HCT116 (cell line): ENCODE measurements at regions not wholly inside any gene's neighbourhood (a gene's known extent, or its start where the extent isn't known, plus 50 kb on each side); places are given as distances from the start of the nearest gene placed in this dataset.
"Not testable (repeated sequence)": the region's sequence is repeated elsewhere in the genome, so short reads cannot be mapped to it uniquely, and the experiment has no call there.

Source experiments
- ATAC-seq: fragments of 200-7000 bp; cut with Tn5 transposase; 2 replicates; pipeline ENCODE4 v1.9.1; 2020; ENCODE audit warnings: mild to moderate bottlenecking, moderate library complexity
- BruUV-seq: library from RNA; stranded (reverse); fragments of 400-500 nt; replicated peaks from 2 replicates; lab custom pipeline; 2021; lab: Mats Ljungman, UMichigan
- CTCF ChIA-PET: fragments of 300-600 bp; sonication (Branson Sonifier 250); formaldehyde crosslinking; loops from one replicate; lab custom pipeline; 2021; ENCODE audit warnings: antibody characterized with exemption; lab: Charles Lee
- POLR2A ChIA-PET: fragments of 300-600, 350-600 bp; sonication (Branson Sonifier 250); formaldehyde crosslinking; loops from one replicate; lab custom pipeline; 2021; ENCODE audit warnings: antibody characterized with exemption; lab: Charles Lee
- RAD21 ChIA-PET, 2 experiments: fragments of 300-600 bp; sonication (Branson Sonifier 250); formaldehyde crosslinking; loops; one replicate each; lab custom pipeline; 2023; ENCODE audit warnings: low total read pairs in 2 of 2; ENCODE audit not compliant: uncharacterized antibody in 2 of 2, unreplicated experiment in 2 of 2, low non-redundant PET in 1 of 2; lab: Charles Lee
- DNase-seq: peaks from one replicate; pipeline ENCODE4 v3.0.0-alpha.2; 2010; ENCODE audit warnings: low read depth, low spot score
- H2AFZ ChIP-seq: fragments of 200-600 bp; shearing (Covaris generic), sonication (generic); 2 replicates; pipeline ENCODE4 v1.6.1; 2017; ENCODE audit warnings: low read depth, mixed run types, mixed read lengths, antibody characterized with exemption, low read length; ENCODE audit not compliant: poor library complexity, severe bottlenecking
- H3K27ac ChIP-seq: 2 replicates; pipeline ENCODE4 v1.5.1; 2012; ENCODE audit warnings: low read depth, low read length
- H3K27me3 ChIP-seq: fragments of 200-600 bp; sonication (generic); 2 replicates; pipeline ENCODE4 v1.6.1; 2016; ENCODE audit warnings: mixed run types, low read length, mixed read lengths; ENCODE audit not compliant: insufficient read depth
- H3K36me3 ChIP-seq, 2 experiments: fragments of 200-500 bp in 1 of 2; fragments of 200-600 bp in 1 of 2; sonication (Bioruptor generic) in 1 of 2; sonication (generic) in 1 of 2; 2 replicates each; pipeline versions ENCODE4 v1.5.1 to v1.6.1; 2014 to 2016; ENCODE audit warnings: low read length in 2 of 2, inconsistent platforms in 1 of 2, mixed read lengths in 1 of 2, mixed run types in 1 of 2; ENCODE audit not compliant: insufficient read depth in 2 of 2, control insufficient read depth in 1 of 2
- H3K4me1 ChIP-seq, 2 experiments: fragments of 200-600 bp in 1 of 2; sonication (generic) in 1 of 2; 2 replicates each; pipeline versions ENCODE4 v1.5.1 to v1.6.1; 2012 to 2017; ENCODE audit warnings: low read length in 2 of 2, inconsistent platforms in 1 of 2, mild to moderate bottlenecking in 1 of 2, mixed read lengths in 1 of 2, mixed run types in 1 of 2, moderate library complexity in 1 of 2; ENCODE audit not compliant: insufficient read depth in 2 of 2, control insufficient read depth in 1 of 2
- H3K4me2 ChIP-seq: fragments of 200-600 bp; sonication (generic); 2 replicates; pipeline ENCODE4 v1.6.1; 2017; ENCODE audit warnings: mixed run types, low read length, mixed read lengths
- H3K4me3 ChIP-seq, 2 experiments: fragments of 200-600 bp in 1 of 2; sonication (generic) in 1 of 2; replicated peaks in 1 of 2; 2 replicates each; pipeline ENCODE4 v1.5.1; 2011 to 2016; ENCODE audit warnings: low read length in 2 of 2, control low read depth in 1 of 2, low read depth in 1 of 2, mild to moderate bottlenecking in 1 of 2, mixed read lengths in 1 of 2, mixed run types in 1 of 2
- H3K79me2 ChIP-seq: fragments of 200-600 bp; sonication (generic); 2 replicates; pipeline ENCODE4 v1.6.1; 2017; ENCODE audit warnings: mild to moderate bottlenecking, mixed run types, low read length, moderate library complexity, mixed read lengths; ENCODE audit not compliant: insufficient read depth
- H3K9ac ChIP-seq: fragments of 200-600 bp; sonication (generic); 2 replicates; pipeline ENCODE4 v1.6.1; 2016; ENCODE audit warnings: low read length, mixed read lengths
- H3K9me2 ChIP-seq: fragments of 200-600 bp; sonication (generic), shearing (Covaris generic); 2 replicates; pipeline ENCODE4 v1.6.1; 2017; ENCODE audit warnings: mixed run types, mild to moderate bottlenecking, moderate library complexity; ENCODE audit not compliant: insufficient read depth
- H3K9me3 ChIP-seq, 2 experiments: fragments of 200-500 bp in 1 of 2; fragments of 200-600 bp in 1 of 2; sonication (Bioruptor generic) in 1 of 2; sonication (generic) in 1 of 2; 2 replicates each; pipeline ENCODE4 v1.6.1; 2014 to 2017; ENCODE audit warnings: low read length in 2 of 2, mixed read lengths in 2 of 2, inconsistent platforms in 1 of 2, low read depth in 1 of 2, mild to moderate bottlenecking in 1 of 2, mixed run types in 1 of 2, moderate library complexity in 1 of 2; ENCODE audit not compliant: control insufficient read depth in 1 of 2, insufficient read depth in 1 of 2
- H4K20me1 ChIP-seq: fragments of 200-600 bp; sonication (generic), shearing (Covaris generic); 2 replicates; pipeline ENCODE4 v1.6.1; 2017; ENCODE audit warnings: mixed run types, mild to moderate bottlenecking, moderate library complexity; ENCODE audit not compliant: insufficient read depth
- CBX3 ChIP-seq: IDR thresholded peaks from 2 replicates; pipeline ENCODE4 v1.6.1; 2012; ENCODE audit warnings: low read depth
- EGR1 ChIP-seq: IDR thresholded peaks from 2 replicates; pipeline ENCODE4 v1.6.1; 2012; ENCODE audit warnings: low read depth
- EZH2 ChIP-seq: fragments of 200-600 bp; sonication (generic); IDR thresholded peaks from 2 replicates; pipeline ENCODE4 v1.6.1; 2017; ENCODE audit warnings: antibody characterized with exemption, mixed run types
- FOSL1 ChIP-seq: IDR thresholded peaks from 2 replicates; pipeline ENCODE4 v1.6.1; 2012; ENCODE audit warnings: low read depth
- POLR2A ChIP-seq: IDR thresholded peaks from 2 replicates; pipeline ENCODE4 v1.7.0; 2011; ENCODE audit warnings: borderline replicate concordance; ENCODE audit not compliant: insufficient read depth, insufficient read length; ENCODE audit errors: extremely low read depth
- SP1 ChIP-seq: IDR thresholded peaks from 2 replicates; pipeline ENCODE4 v1.6.1; 2012; ENCODE audit warnings: low read depth
- intact Hi-C: fragments of 100-400 bp; cut with micrococcal nuclease; formaldehyde crosslinking; loops from 2 replicates; pipeline ENCODE4 v1.10.0; 2022
- TF ChIP-seq, protein P1 (sequence below): IDR thresholded peaks from 2 replicates; pipeline ENCODE4 v1.6.1; 2012; ENCODE audit warnings: low read depth
- TF ChIP-seq, protein P2 (sequence below): IDR thresholded peaks from 2 replicates; pipeline ENCODE4 v1.6.1; 2012
- TF ChIP-seq, protein P3 (sequence below): IDR thresholded peaks from 2 replicates; pipeline ENCODE4 v1.6.1; 2011; ENCODE audit warnings: mild to moderate bottlenecking, low read length, moderate library complexity; ENCODE audit not compliant: insufficient replicate concordance; ENCODE audit errors: extremely low read depth

DNA sequence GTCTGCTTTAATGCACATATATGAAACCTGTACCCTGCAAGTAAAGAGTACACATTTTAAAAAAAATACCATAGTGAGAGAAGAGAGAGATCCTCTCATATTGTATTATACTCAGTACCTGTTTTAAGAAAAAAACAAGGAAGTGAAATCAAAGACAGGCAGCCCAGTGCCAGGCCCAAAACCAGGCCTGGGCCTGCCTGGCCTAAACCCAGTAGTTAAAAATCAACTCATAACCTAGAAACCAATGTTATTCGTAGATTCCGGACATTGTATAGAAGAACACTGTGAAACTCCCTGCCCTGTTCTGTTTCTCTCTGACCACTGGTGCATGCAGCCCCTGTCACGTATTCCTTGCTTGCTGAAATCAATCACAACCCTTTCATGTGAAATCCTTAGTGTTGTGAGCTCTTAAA is 1078.0 kb upstream of the FAM98A start:
- RAD21 ChIA-PET, CTCF ChIA-PET, H3K9ac ChIP-seq, H3K27ac ChIP-seq, H3K79me2 ChIP-seq, H2AFZ ChIP-seq, intact Hi-C loops, DNase-seq, H3K9me3 ChIP-seq, POLR2A ChIA-PET, H3K36me3 ChIP-seq, BruUV-seq, H3K9me2 ChIP-seq, H3K4me2 ChIP-seq, H3K4me1 ChIP-seq, ATAC-seq, H4K20me1 ChIP-seq, H3K4me3 ChIP-seq, H3K27me3 ChIP-seq: not testable (repeated sequence)

DNA sequence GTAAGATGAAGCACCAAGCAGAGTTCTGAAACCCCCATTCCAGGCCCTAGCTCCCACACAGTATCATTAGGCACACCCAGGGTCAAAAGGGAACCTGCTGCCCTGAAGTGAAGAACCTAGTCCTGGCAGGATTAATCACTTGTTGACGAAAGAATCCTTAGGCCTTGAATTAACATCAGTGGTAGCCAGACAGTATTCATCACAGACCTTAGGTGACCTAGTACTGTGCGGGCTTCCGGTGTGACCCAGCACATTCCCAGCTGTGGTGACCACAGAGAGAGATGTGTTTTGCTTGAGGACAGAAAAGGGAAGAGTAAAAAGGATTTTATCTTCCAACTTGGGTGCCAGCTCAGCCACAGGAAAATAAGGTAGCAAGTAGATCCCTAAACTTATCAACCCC is 1071.4 kb upstream of the FAM98A start:
- no peak overlapping the region for H2AFZ ChIP-seq
- H3K4me2 ChIP-seq: no peak overlapping the region
- no peaks in the 10 kb centered on the region for H3K36me3 ChIP-seq
- intact Hi-C loops: no loop called here
- H3K9ac ChIP-seq: no peak overlapping the region
- no peak overlapping the region for H3K27ac ChIP-seq
- no peaks in the 10 kb centered on the region for H3K27me3 ChIP-seq
- ChIA-PET POLR2A (no interaction called here), CTCF (no interaction called here), RAD21 (no interaction called here)
- no peaks in the 10 kb centered on the region for H4K20me1 ChIP-seq
- no TSS peak for BruUV-seq
- no peaks in the 10 kb centered on the region for H3K4me1 ChIP-seq
- DNase-seq (no peak), ATAC-seq (no peak)
- H3K9me3 ChIP-seq: peaks cover 5 to 17% of the 10 kb centered on the region in 2 experiments; a peak in 3 of 4 replicates
- no peaks in the 10 kb centered on the region for H3K9me2 ChIP-seq
- no peak overlapping the region for H3K4me3 ChIP-seq
- no peaks in the 10 kb centered on the region for H3K79me2 ChIP-seq
- no peak for TF ChIP-seq FOSL1

DNA sequence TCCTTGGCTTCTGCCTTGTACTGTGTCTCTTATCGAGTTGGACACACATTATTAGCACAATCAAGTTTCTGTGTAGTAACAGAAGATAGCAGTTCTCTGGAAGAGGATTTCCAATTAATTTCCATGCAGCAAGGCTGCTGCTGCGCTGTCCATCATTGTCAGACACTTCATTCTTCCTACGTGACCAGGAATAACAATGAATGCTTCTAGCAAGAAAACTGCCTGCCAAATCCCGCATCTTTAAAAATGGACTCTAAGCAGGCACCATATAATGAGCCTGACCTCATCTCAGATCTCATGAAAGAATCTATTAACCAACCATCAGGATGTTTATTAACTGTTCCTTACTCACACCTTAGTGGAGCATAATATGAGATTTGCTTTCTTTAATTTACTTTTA is 1067.7 kb upstream of the FAM98A start:
- Histone ChIP-seq H3K36me3 (no peaks in the 10 kb centered on the region), H3K9ac (no peak overlapping the region), H3K27me3 (no peaks in the 10 kb centered on the region), H3K9me2 (no peaks in the 10 kb centered on the region), H3K4me1 (no peaks in the 10 kb centered on the region), H3K4me3 (no peak overlapping the region), H4K20me1 (no peaks in the 10 kb centered on the region), H3K27ac (no peak overlapping the region), H3K79me2 (no peaks in the 10 kb centered on the region), H3K4me2 (no peak overlapping the region), H3K9me3 (peaks cover 5 to 34% of the 10 kb centered on the region in 2 experiments; a peak in 2 of 4 replicates), H2AFZ (no peak overlapping the region)
- RAD21 ChIA-PET: no interaction called here
- CTCF ChIA-PET: no interaction called here
- no TSS peak for BruUV-seq
- ATAC-seq (no peak), DNase-seq (no peak)
- POLR2A ChIA-PET: no interaction called here
- intact Hi-C loops: no loop called here
- no peak for TF ChIP-seq EGR1
- TF ChIP-seq, protein P1, sequence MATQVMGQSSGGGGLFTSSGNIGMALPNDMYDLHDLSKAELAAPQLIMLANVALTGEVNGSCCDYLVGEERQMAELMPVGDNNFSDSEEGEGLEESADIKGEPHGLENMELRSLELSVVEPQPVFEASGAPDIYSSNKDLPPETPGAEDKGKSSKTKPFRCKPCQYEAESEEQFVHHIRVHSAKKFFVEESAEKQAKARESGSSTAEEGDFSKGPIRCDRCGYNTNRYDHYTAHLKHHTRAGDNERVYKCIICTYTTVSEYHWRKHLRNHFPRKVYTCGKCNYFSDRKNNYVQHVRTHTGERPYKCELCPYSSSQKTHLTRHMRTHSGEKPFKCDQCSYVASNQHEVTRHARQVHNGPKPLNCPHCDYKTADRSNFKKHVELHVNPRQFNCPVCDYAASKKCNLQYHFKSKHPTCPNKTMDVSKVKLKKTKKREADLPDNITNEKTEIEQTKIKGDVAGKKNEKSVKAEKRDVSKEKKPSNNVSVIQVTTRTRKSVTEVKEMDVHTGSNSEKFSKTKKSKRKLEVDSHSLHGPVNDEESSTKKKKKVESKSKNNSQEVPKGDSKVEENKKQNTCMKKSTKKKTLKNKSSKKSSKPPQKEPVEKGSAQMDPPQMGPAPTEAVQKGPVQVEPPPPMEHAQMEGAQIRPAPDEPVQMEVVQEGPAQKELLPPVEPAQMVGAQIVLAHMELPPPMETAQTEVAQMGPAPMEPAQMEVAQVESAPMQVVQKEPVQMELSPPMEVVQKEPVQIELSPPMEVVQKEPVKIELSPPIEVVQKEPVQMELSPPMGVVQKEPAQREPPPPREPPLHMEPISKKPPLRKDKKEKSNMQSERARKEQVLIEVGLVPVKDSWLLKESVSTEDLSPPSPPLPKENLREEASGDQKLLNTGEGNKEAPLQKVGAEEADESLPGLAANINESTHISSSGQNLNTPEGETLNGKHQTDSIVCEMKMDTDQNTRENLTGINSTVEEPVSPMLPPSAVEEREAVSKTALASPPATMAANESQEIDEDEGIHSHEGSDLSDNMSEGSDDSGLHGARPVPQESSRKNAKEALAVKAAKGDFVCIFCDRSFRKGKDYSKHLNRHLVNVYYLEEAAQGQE: no peak
- TF ChIP-seq POLR2A: no peak
- no peak for TF ChIP-seq CBX3
- TF ChIP-seq, protein P2, sequence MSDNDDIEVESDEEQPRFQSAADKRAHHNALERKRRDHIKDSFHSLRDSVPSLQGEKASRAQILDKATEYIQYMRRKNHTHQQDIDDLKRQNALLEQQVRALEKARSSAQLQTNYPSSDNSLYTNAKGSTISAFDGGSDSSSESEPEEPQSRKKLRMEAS: no peak
- TF ChIP-seq, protein P3, sequence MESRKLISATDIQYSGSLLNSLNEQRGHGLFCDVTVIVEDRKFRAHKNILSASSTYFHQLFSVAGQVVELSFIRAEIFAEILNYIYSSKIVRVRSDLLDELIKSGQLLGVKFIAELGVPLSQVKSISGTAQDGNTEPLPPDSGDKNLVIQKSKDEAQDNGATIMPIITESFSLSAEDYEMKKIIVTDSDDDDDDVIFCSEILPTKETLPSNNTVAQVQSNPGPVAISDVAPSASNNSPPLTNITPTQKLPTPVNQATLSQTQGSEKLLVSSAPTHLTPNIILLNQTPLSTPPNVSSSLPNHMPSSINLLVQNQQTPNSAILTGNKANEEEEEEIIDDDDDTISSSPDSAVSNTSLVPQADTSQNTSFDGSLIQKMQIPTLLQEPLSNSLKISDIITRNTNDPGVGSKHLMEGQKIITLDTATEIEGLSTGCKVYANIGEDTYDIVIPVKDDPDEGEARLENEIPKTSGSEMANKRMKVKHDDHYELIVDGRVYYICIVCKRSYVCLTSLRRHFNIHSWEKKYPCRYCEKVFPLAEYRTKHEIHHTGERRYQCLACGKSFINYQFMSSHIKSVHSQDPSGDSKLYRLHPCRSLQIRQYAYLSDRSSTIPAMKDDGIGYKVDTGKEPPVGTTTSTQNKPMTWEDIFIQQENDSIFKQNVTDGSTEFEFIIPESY: no peak
- no peak for TF ChIP-seq EZH2
- no peak for TF ChIP-seq SP1
